Effector CD4-positive, alpha-beta T cell (primary cell): ENCODE measurements at regions not wholly inside any gene's neighbourhood (a gene's known extent, or its start where the extent isn't known, plus 50 kb on each side); places are given as distances from the start of the nearest gene placed in this dataset.

Source experiments
- DNase-seq: peaks from one replicate; pipeline ENCODE4 v3.0.0-alpha.2; 2020

GRCh38 chr18:37668971-37669747 lies 103.6 kb upstream of the CELF4 start:
- no peak for DNase-seq

GRCh38 chr18:37667836-37668235 lies 102.2 kb upstream of the CELF4 start:
- no peak for DNase-seq

GRCh38 chr18:37666991-37667390 lies 101.4 kb upstream of the CELF4 start:
- no peak for DNase-seq

- DNase-seq = no peak
Observed at GRCh38 chr18:37666451-37666850, 100.9 kb upstream of the CELF4 start.

- no peak for DNase-seq
Observed at GRCh38 chr18:37665346-37665745, 99.7 kb upstream of the CELF4 start.

- DNase-seq = no peak
Observed at GRCh38 chr18:37663446-37663845, 97.8 kb upstream of the CELF4 start.

- DNase-seq = no peak
Observed at GRCh38 chr18:37662546-37663339, 97.1 kb upstream of the CELF4 start.

- DNase-seq = no peak
Observed at GRCh38 chr18:37662099-37662498, 96.5 kb upstream of the CELF4 start.

- no peak for DNase-seq
Observed at GRCh38 chr18:37661478-37661877, 95.9 kb upstream of the CELF4 start.

- no peak for DNase-seq
Observed at GRCh38 chr18:37661061-37661460, 95.5 kb upstream of the CELF4 start.

GRCh38 chr18:37660658-37661057 lies 95.1 kb upstream of the CELF4 start:
- DNase-seq = no peak

- DNase-seq = no peak
Observed at GRCh38 chr18:37659906-37660305, 94.3 kb upstream of the CELF4 start.

- DNase-seq = no peak
Observed at GRCh38 chr18:37658894-37659293, 93.3 kb upstream of the CELF4 start.

- no peak for DNase-seq
Observed at GRCh38 chr18:37657493-37657892, 91.9 kb upstream of the CELF4 start.

- DNase-seq = no peak
Observed at GRCh38 chr18:37654731-37655369, 89.3 kb upstream of the CELF4 start.

GRCh38 chr18:37654034-37654433 lies 88.4 kb upstream of the CELF4 start:
- no peak for DNase-seq

GRCh38 chr18:37653618-37654017 lies 88.0 kb upstream of the CELF4 start:
- DNase-seq = no peak

GRCh38 chr18:37649930-37650329 lies 84.3 kb upstream of the CELF4 start:
- no peak for DNase-seq

- DNase-seq = no peak
Observed at GRCh38 chr18:37649416-37649815, 83.8 kb upstream of the CELF4 start.

GRCh38 chr18:37641573-37641972 lies 76.0 kb upstream of the CELF4 start:
- no peak for DNase-seq

- no peak for DNase-seq
Observed at GRCh38 chr18:37640504-37640903, 74.9 kb upstream of the CELF4 start.

GRCh38 chr18:37639846-37640245 lies 74.2 kb upstream of the CELF4 start:
- DNase-seq = no peak

- no peak for DNase-seq
Observed at GRCh38 chr18:37637478-37637850, 71.9 kb upstream of the CELF4 start.
